ENCODE measurements at regions not wholly inside any gene's neighbourhood (a gene's known extent, or its start where the extent isn't known, plus 50 kb on each side); places are given as distances from the start of the nearest gene placed in this dataset.

DNA sequence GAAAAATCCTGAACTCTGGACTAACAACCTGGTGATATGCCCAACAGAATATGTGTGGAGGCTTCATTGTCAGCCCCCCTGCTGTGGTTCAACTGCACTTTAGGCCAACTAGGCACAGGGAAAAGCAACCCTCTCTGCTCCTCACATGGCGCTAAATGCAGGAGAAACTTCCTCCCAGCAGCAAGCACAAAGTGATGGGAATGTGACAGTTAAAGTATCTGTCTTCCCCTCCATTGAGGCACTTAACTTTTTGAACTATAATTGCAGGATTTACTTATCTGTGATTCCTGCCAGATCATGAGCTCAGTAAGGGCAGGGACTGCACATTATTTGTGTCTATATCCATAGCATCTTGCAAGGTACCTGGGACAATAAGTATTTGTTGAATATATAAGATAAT is 981.2 kb upstream of the KLHL29 start:
- no peaks in the 10 kb centered on the region for H3K9me3 ChIP-seq
- H3K36me3 ChIP-seq, result no peaks in the 10 kb centered on the region
- H3K27me3 ChIP-seq, result no peaks in the 10 kb centered on the region
- H3K4me3 ChIP-seq, result no peak overlapping the region
- TF ChIP-seq CTCF (IDR thresholded peaks at IDR 0.05) (no peak), POLR2AphosphoS5 (IDR thresholded peaks at IDR 0.05; ENCODE audit: insufficient read depth in 1 of 2, low read depth in 1 of 2) (no peak), POLR2A (IDR thresholded peaks at IDR 0.05) (no peak)
- no peaks in the 10 kb centered on the region for H3K4me1 ChIP-seq
- H3K27ac ChIP-seq, result no peak overlapping the region
- intact Hi-C loops (cut with DNase I), result no loop called here
- DNase-seq (ENCODE audit: extremely low spot score in 2 of 2), result no peak

GRCh38 chr2:22406625-22407024 is 978.4 kb upstream of the KLHL29 start:
- no peaks in the 10 kb centered on the region for H3K27me3 ChIP-seq
- no peak for DNase-seq (ENCODE audit: extremely low spot score in 2 of 2)
- H3K4me1 ChIP-seq, result no peaks in the 10 kb centered on the region
- intact Hi-C loops (cut with DNase I), result no loop called here
- no peak overlapping the region for H3K4me3 ChIP-seq
- TF ChIP-seq POLR2A (IDR thresholded peaks at IDR 0.05) (no peak), POLR2AphosphoS5 (IDR thresholded peaks at IDR 0.05; ENCODE audit: insufficient read depth in 1 of 2, low read depth in 1 of 2) (no peak)
- no peak overlapping the region for H3K27ac ChIP-seq
- no peaks in the 10 kb centered on the region for H3K9me3 ChIP-seq
- H3K36me3 ChIP-seq, result no peaks in the 10 kb centered on the region

- H3K27ac ChIP-seq, result no peak overlapping the region
- intact Hi-C loops (cut with DNase I), result no loop called here
These were observed 964.9 kb upstream of the KLHL29 start for GRCh38 chr2:22420076-22420475.

DNA sequence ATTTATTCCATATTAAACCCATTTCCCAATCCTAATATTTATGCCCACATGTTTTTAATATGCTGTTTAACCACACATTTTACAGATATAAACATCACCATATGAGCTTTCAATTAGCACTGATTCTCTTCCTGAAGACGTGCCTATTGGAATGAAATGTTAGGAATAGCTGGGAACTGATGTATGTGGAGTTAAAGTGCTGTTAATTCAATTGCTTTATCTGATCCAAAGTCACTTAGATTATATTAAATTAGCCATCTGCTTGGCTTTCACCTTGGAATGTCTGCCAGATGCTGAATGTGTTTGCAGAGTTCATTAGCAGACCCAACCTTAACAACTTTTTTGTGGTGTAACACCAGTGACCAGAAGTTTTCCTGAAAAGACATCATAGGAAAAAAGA is 942.9 kb upstream of the KLHL29 start:
- TF ChIP-seq POLR2A (IDR thresholded peaks at IDR 0.05) (no peak), CTCF (IDR thresholded peaks at IDR 0.05) (no peak), POLR2AphosphoS5 (IDR thresholded peaks at IDR 0.05; ENCODE audit: insufficient read depth in 1 of 2, low read depth in 1 of 2) (no peak)
- Histone ChIP-seq H3K27ac (no peak overlapping the region), H3K27me3 (no peaks in the 10 kb centered on the region), H3K9me3 (no peaks in the 10 kb centered on the region), H3K4me1 (no peaks in the 10 kb centered on the region), H3K4me3 (no peak overlapping the region), H3K36me3 (no peaks in the 10 kb centered on the region)
- intact Hi-C loops (cut with DNase I), result no loop called here
- no peak for DNase-seq (ENCODE audit: extremely low spot score in 2 of 2)

More at GRCh38 chr2:22420076-22420475, 964.9 kb upstream of the KLHL29 start:
- Histone ChIP-seq H3K27me3 (no peaks in the 10 kb centered on the region), H3K4me3 (no peak overlapping the region), H3K36me3 (no peaks in the 10 kb centered on the region), H3K4me1 (no peaks in the 10 kb centered on the region), H3K9me3 (no peaks in the 10 kb centered on the region)
- TF ChIP-seq POLR2A (IDR thresholded peaks at IDR 0.05), result no peak
- no peak for TF ChIP-seq POLR2AphosphoS5 (IDR thresholded peaks at IDR 0.05; ENCODE audit: insufficient read depth in 1 of 2, low read depth in 1 of 2)
- no peak for TF ChIP-seq CTCF (IDR thresholded peaks at IDR 0.05)
- DNase-seq (ENCODE audit: extremely low spot score in 2 of 2), result no peak

DNA sequence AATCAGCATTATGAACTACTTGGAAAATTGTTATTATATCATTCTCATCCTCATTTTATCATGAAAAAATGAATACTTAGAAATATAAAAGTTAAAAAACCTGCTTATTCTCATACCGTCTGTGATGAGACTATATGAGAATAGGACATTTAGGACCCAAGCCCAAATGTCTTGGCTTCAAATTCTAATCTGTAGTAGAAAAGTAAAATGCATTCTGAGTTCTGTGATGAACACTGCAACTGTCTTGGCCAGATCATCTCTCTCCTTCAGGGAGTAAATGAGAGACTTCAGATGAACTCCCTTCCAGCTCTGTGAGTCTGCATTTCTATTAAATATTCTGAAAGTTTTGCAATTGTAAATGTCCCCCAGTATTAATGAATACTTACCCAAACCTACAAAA is 940.7 kb upstream of the KLHL29 start:
- TF ChIP-seq CTCF (IDR thresholded peaks at IDR 0.05) (no peak), POLR2A (IDR thresholded peaks at IDR 0.05) (no peak), POLR2AphosphoS5 (IDR thresholded peaks at IDR 0.05; ENCODE audit: insufficient read depth in 1 of 2, low read depth in 1 of 2) (no peak)
- no peaks in the 10 kb centered on the region for H3K4me1 ChIP-seq
- no peaks in the 10 kb centered on the region for H3K27me3 ChIP-seq
- H3K27ac ChIP-seq, result no peak overlapping the region
- intact Hi-C loops (cut with DNase I), result no loop called here
- H3K36me3 ChIP-seq, result no peaks in the 10 kb centered on the region
- H3K4me3 ChIP-seq, result no peak overlapping the region
- no peaks in the 10 kb centered on the region for H3K9me3 ChIP-seq
- DNase-seq (ENCODE audit: extremely low spot score in 2 of 2), result no peak

- H3K4me3 ChIP-seq, result no peak overlapping the region
- DNase-seq (ENCODE audit: extremely low spot score in 2 of 2), result no peak
- intact Hi-C loops (cut with DNase I), result no loop called here
- TF ChIP-seq POLR2A (IDR thresholded peaks at IDR 0.05) (no peak), POLR2AphosphoS5 (IDR thresholded peaks at IDR 0.05; ENCODE audit: insufficient read depth in 1 of 2, low read depth in 1 of 2) (no peak), CTCF (IDR thresholded peaks at IDR 0.05) (no peak)
- H3K36me3 ChIP-seq, result no peaks in the 10 kb centered on the region
- no peaks in the 10 kb centered on the region for H3K9me3 ChIP-seq
- no peaks in the 10 kb centered on the region for H3K4me1 ChIP-seq
- no peaks in the 10 kb centered on the region for H3K27me3 ChIP-seq
- no peak overlapping the region for H3K27ac ChIP-seq
These were observed 935.3 kb upstream of the KLHL29 start for GRCh38 chr2:22449696-22450095.

Measured in vagina (tissue), 2 donors.